ENCODE measurements at regions not wholly inside any gene's neighbourhood (a gene's known extent, or its start where the extent isn't known, plus 50 kb on each side); places are given as distances from the start of the nearest gene placed in this dataset.

- no peak for TF ChIP-seq ZMIZ1 (IDR thresholded peaks at IDR 0.05; ENCODE audit: low read depth in 2 of 2, low read length in 2 of 2)
- TF ChIP-seq C11orf30 (IDR thresholded peaks at IDR 0.05; ENCODE audit: low read depth): no peak
- no peak for TF ChIP-seq ZNF609 (CRISPR knock-in tag; IDR thresholded peaks at IDR 0.05; ENCODE audit: borderline replicate concordance)
- TF ChIP-seq CREB3L1 (IDR thresholded peaks at IDR 0.05; ENCODE audit: borderline replicate concordance, low read depth): no peak
- TF ChIP-seq ZNF695 (CRISPR knock-in tag; IDR thresholded peaks at IDR 0.05): no peak
Observed at GRCh38 chr14:31969699-31970240, 107.3 kb upstream of the ARHGAP5 start (continued).
